Upper lobe of right lung (tissue), 1 donor: ENCODE measurements at regions not wholly inside any gene's neighbourhood (a gene's known extent, or its start where the extent isn't known, plus 50 kb on each side); places are given as distances from the start of the nearest gene placed in this dataset.

Source experiments
- ATAC-seq: fragments of 200-7000 bp; cut with Tn5 transposase; one replicate; pipeline ENCODE4 v1.9.1; 2020; ENCODE audit warnings: mild to moderate bottlenecking, moderate library complexity
- DNase-seq: peaks from one replicate; pipeline ENCODE4 v3.0.0-alpha.2; 2020
- H3K27ac ChIP-seq: fragments of 200-600 bp; one replicate; pipeline ENCODE4 v1.8.0; 2022
- H3K27me3 ChIP-seq: fragments of 200-600 bp; one replicate; pipeline ENCODE4 v1.8.0; 2022; ENCODE audit warnings: mild to moderate bottlenecking
- H3K36me3 ChIP-seq: fragments of 200-600 bp; one replicate; pipeline ENCODE4 v1.8.0; 2022
- H3K4me1 ChIP-seq: fragments of 200-600 bp; one replicate; pipeline ENCODE4 v1.8.0; 2022
- H3K4me3 ChIP-seq: fragments of 200-600 bp; one replicate; pipeline ENCODE4 v1.8.0; 2022; ENCODE audit warnings: mild to moderate bottlenecking
- H3K9me3 ChIP-seq: fragments of 200-600 bp; one replicate; pipeline ENCODE4 v1.8.0; 2022
- CTCF ChIP-seq: fragments of 200-600 bp; IDR thresholded peaks from one replicate; pipeline ENCODE4 v1.8.0; 2022; ENCODE audit warnings: antibody characterized with exemption
- intact Hi-C: fragments of 100-400 bp; cut with DNase I; formaldehyde crosslinking; loops from one replicate; pipeline ENCODE4 v1.11.0; 2022
- donor health status: DM: no; HTN: yes; CAD: no; lungs with severe emphysema.

- Histone ChIP-seq H3K9me3 (no peaks in the 10 kb centered on the region), H3K4me3 (no peak overlapping the region), H3K36me3 (no peaks in the 10 kb centered on the region), H3K4me1 (no peaks in the 10 kb centered on the region), H3K27me3 (no peaks in the 10 kb centered on the region), H3K27ac (no peak overlapping the region)
- no peak for DNase-seq
- ATAC-seq, result peak; percentile 63
- intact Hi-C loops, result no loop called here
- no peak for TF ChIP-seq CTCF
Observed at GRCh38 chr12:110794623-110795280, 52.0 kb upstream of the CCDC63 start.

- DNase-seq (no peak), ATAC-seq (no peak)
- no peak overlapping the region for H3K27ac ChIP-seq
- no peaks in the 10 kb centered on the region for H3K27me3 ChIP-seq
- intact Hi-C loops, result no loop called here
- H3K4me3 ChIP-seq, result no peak overlapping the region
- no peaks in the 10 kb centered on the region for H3K4me1 ChIP-seq
- TF ChIP-seq CTCF, result no peak
- H3K9me3 ChIP-seq, result no peaks in the 10 kb centered on the region
- H3K36me3 ChIP-seq, result no peaks in the 10 kb centered on the region
Observed at GRCh38 chr12:110796952-110797351, 49.8 kb upstream of the CCDC63 start.
